ENCODE measurements at regions not wholly inside any gene's neighbourhood (a gene's known extent, or its start where the extent isn't known, plus 50 kb on each side); places are given as distances from the start of the nearest gene placed in this dataset.

DNA sequence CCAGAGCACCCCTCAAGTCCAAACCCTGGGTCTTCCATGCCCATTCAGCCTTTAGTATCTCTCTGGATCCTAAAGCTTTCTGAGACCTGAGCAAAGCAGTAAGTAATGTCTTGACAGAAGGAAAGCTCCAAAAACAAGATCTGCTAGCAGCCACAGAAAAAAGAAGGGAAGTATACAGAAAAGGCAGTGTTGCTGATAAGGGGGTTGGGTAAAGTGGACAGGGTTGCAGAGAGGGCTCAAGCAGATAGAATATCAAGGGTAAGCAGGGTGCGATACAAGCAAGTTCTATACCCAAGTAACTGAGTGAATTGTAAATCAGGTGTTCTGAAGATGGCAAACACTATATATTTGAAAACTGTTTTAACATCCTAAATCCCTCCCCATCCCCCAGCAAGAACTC lies 113.4 kb upstream of the CARMIL1 start:
- TF ChIP-seq, protein P1, sequence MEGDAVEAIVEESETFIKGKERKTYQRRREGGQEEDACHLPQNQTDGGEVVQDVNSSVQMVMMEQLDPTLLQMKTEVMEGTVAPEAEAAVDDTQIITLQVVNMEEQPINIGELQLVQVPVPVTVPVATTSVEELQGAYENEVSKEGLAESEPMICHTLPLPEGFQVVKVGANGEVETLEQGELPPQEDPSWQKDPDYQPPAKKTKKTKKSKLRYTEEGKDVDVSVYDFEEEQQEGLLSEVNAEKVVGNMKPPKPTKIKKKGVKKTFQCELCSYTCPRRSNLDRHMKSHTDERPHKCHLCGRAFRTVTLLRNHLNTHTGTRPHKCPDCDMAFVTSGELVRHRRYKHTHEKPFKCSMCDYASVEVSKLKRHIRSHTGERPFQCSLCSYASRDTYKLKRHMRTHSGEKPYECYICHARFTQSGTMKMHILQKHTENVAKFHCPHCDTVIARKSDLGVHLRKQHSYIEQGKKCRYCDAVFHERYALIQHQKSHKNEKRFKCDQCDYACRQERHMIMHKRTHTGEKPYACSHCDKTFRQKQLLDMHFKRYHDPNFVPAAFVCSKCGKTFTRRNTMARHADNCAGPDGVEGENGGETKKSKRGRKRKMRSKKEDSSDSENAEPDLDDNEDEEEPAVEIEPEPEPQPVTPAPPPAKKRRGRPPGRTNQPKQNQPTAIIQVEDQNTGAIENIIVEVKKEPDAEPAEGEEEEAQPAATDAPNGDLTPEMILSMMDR (conservative IDR thresholded peaks at IDR 0.05 in 1 of 2, IDR thresholded peaks at IDR 0.05 in 1 of 2; ENCODE audit: extremely low read depth in 1 of 2, insufficient read depth in 1 of 2, low read depth in 1 of 2, low read length in 2 of 2): no peak
- TF ChIP-seq EZH2 (IDR thresholded peaks at IDR 0.05; ENCODE audit: borderline replicate concordance, low read length): no peak
